NT2/D1 (cell line): ENCODE measurements at regions not wholly inside any gene's neighbourhood (a gene's known extent, or its start where the extent isn't known, plus 50 kb on each side); places are given as distances from the start of the nearest gene placed in this dataset.

Experiments used
- SUZ12 ChIP-seq: IDR thresholded peaks from 2 replicates; pipeline ENCODE4 v1.6.1; 2011; ENCODE audit not compliant: insufficient read length, insufficient read depth; ENCODE audit errors: extremely low read depth
- YY1 ChIP-seq: IDR thresholded peaks from 2 replicates; pipeline ENCODE4 v1.6.1; 2011; ENCODE audit not compliant: insufficient read length, insufficient read depth
- ZNF274 ChIP-seq: IDR thresholded peaks from 2 replicates; pipeline ENCODE4 v1.6.1; 2011; ENCODE audit warnings: mild to moderate bottlenecking, low read depth, low read length

- no peak for TF ChIP-seq SUZ12
- TF ChIP-seq YY1, result no peak
- no peak for TF ChIP-seq ZNF274
Measured at GRCh38 chr4:151896880-151897279, 136.1 kb upstream of the GATB start.
